GM19099 (cell line): ENCODE measurements at regions not wholly inside any gene's neighbourhood (a gene's known extent, or its start where the extent isn't known, plus 50 kb on each side); places are given as distances from the start of the nearest gene placed in this dataset.

Experiments used
- POLR2A ChIP-seq: IDR thresholded peaks from 3 replicates; pipeline ENCODE4 v1.6.1; 2011; ENCODE audit warnings: low read depth; ENCODE audit not compliant: insufficient read length; ENCODE audit errors: extremely low read depth

DNA sequence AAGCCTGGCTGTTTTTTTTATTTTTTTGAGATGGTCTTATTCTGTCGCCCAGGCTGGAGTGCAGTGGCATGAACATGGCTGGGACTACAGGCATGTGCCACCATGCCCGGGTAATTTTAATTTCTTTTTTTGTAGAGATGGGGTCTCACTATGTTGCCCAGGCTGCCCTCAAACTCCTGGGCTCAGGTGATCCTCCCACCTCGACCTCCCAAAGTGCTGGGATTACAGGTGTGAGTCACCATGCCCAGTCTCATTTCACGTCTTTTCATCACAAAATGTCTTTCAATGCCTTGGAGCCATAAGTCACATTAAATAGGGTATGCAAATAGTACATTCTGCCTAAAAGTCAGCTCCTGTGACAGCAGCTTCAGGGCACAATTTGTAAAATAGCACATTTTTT, 52.8 kb downstream of the SOX2 start:
- TF ChIP-seq POLR2A, result no peak

DNA sequence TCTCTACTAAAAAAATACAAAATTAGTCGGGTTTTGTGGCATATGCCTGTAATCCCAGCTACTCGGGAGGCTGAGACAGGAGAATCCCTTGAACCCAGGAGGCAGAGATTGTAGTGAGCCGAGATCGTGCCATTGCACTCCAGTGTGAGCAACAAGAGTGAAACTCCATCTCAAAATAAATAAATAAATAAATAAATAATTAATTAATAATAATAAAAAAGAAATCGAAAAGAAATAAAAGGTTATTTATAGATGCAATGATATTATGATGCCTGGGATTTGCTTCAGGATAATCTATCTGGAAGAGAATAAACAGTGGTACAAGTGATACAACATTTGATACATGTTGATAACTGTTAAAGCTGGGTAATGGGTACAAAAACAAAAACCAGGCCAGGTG, 58.6 kb downstream of the SOX2 start:
- TF ChIP-seq POLR2A, result no peak

DNA sequence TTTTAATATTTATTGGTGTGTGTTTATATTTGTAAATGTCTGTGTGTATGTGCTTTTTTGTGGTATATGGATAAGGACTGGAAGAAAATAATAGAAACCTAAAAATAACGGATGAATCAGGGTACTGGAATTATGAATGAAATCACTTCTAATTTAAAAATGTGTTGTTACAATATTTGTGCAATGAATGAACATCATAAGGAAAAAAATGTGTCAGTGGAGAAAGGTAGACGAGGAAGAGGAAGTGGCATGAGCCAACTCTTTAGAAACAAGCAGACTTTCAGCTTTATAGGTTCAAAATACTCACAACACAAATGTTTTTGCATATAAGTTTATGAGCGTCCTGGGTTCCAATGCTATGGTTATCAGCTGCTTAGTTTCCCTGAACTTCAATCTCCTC, 59.4 kb downstream of the SOX2 start:
- no peak for TF ChIP-seq POLR2A

DNA sequence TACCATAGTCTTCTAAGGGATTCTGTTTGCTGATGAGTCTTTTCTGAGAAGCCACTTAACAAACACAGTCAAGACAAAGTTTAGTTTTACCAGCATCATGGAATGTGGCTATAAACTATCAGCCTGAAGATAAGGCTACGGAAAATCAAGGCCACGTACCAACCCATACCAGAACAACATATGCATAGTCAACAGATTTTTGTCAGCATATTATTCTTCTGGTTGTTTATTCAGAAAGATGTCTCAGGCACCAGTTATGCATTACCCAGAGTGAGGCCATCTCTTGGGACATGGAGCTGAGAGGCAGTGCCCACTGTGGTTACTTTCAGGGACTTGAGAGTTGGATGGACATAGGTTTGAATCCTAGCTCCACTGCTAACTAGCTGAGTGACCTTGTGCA, 60.4 kb downstream of the SOX2 start:
- TF ChIP-seq POLR2A, result no peak

DNA sequence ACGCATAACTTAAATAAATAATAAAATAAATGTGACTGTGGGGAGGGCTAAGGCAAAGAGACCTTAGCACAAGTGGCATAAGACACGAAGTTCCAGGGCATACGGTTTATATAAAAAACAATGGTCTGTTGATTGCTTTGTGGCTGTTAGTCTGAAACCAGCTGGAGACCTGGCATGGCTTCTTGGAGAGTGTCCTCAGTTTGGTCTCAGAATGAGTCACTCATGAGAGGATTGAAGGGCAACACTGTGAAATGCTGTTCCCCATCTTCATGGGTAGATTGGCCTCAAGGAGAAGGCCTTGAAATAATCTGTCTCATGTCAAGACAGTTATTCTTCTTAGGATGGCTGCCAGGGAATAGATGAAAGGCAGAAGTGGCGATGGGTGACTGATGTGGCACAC, 62.2 kb downstream of the SOX2 start:
- TF ChIP-seq POLR2A, result no peak

DNA sequence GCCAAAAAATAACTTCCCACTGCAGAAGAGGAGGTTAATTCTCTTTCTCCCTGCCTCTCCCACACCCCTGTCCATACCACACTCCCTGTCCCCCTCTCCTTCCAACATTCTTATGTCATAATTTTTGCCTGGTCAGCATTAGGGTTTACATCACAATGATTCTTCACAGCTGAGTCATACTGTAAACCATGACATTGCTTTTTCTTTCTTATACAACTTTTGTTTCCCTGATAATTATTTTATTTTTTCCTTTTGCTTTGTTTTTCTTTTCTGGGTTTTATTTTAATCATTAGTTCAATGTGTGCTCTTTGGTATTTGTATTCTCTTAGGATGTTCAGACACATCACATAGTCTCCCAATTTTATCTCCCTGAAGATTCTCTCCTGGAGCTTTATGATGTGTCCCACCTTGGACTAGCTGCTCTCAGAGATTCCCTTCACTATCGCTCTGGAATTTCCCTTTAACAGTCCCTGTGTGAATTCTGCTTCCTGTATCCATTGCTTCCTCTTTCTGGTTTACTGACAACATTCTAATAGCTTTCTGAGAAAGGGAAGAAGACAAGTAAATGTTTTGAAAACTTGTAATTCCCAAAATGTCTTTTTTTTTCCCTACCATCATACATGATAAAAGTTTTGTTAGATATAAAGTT, 70.7 kb downstream of the SOX2 start:
- TF ChIP-seq POLR2A, result no peak

DNA sequence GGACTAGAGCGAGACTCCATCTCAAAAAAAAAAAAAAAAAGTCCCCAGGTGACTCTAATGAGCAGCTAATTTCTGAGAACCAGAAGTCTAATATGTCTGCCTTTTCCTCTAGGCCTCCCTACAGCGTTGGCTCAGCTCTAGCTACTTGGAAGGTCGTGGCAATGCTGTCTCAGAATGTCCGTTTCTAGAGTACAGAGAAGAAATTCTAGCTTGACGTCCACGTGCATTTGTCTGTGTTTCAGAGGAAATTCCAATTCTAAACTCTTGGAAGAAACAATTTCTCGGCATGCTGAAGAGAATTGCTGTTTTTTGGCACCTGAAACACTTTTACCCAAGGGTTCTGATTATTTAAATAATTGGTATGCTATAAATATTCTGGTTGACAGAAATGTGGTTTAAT, 78.8 kb downstream of the SOX2 start:
- TF ChIP-seq POLR2A, result no peak

DNA sequence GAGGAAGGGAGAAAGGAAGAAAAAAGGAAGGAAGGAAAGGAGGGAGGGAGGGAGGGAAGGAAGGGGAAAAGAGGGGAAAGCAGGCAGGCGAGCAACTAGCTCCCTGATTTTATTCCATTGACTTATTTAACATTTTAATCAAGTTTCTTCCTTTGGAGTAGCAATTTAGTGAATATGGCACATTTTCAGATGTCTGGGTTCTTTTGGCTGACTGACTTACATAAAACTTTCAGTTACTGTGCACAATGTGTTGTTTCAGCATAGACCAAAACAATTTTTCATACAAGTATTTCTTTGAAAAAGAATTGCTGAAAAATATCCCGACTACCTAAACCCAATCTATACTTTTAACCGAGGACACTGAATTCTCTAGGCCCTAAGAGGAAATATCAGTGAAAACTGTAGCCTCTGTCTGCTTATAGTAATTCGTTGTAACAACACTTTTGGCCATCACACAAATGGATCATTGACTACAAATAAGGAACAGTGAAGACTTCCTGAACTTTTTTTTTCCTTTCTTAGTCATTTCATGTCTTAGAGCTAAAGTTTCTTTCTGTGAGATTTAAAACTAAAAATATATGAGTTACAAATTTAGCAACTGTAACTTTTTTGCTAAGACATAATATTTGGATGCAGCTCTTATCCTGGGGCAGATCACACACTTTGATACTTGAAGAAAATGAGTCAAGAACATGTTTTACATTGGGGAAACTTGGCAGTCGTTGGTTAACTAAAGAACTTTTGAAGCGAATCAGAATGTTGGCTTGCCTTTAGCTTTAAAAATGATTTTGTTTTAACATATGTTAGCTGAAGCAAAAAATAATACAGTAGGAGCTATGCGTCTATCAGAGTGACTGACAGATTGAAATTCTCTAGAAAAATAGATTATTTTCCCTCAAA, 79.6 kb downstream of the SOX2 start:
- no peak for TF ChIP-seq POLR2A

DNA sequence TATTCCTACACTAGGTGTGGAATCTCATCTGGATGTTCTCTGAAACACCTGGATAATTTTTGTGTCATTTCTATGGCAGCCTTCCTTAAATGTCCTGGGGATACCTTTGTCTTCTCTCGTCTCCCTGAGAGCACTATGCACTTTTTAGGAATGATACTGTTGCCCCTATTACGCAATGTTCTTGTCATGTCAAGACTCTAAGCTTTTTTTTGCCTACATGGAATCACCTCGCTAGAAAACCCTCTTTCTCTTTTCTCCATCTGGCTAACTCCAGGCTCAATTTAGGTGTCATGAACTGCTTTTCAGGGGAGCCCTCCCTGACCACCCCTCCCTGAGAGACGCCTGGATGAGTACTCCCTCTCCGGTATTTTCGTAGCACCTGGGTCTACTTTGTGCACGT, 81.3 kb downstream of the SOX2 start:
- no peak for TF ChIP-seq POLR2A

DNA sequence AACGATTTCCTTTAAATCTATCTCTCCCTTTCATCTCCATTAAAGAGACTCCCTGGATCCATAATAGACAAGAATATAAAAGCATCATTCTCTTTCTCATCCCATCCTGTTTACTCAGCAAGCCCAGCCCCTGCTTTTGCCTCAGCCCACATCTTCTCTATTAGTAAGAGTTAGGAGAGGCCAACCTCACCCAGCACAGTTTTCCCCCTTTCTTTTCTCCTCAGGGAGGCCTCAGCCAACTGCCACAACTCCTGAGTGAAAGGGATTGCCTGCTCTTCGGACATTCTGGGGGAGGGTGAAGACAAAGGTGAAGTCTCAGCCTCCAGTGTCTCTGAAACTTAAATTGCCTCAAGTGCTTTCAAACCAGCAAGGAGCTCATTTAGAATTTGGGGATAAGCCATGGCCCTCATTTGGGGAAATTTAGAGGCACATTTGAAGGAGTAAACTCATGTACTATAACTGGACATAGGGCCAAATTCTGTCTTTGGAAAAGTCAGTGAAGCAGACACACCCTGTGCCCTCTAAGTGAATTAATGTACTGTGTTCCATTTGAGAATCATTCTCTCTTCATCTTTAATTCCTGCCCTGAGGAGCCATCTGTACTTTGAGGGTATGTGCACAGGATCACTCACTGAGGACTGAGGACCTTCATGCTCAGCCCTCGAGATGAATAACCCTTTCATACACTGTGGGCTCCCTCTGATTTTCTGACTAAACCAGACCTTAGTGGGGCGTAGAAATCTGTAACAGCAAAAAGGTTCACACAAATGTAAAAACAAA, 82.5 kb downstream of the SOX2 start:
- no peak for TF ChIP-seq POLR2A

DNA sequence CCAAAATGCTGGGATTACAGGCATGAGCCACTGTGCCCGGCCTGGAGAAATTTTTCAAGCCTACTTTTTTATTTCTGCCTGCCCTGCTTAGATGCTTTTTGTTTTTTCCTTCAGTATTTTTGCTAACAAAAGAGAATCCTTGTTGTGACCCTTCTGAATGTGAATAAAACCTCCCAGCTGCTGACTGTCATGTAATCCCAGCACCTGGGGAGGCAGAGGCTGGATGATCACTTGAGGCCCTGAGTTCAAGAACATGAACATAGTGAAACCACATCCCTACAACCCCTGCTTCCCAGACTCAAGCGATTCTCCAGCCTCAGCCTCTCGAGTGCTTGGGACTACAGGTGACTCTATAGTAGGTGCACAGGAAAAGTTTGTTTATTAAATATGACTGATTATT, 84.9 kb downstream of the SOX2 start:
- no peak for TF ChIP-seq POLR2A

DNA sequence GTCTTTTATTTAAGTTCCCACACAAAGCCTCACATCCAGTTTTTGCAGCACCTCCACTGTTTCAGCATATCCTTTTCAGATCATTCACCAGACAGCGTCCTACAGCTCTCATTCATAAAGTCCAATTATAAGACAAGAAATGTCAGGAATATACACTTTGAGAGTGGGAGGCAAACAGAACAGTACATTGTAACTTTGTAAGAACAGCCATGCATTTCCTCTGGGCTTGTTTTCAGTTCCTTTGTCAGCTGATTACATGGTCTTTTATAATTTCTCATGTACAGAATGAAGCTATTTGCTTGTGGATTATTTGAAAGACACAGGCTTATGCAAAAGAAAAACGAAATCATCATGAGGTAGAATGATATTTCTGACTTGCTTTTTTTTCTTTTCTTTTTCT, 85.7 kb downstream of the SOX2 start:
- no peak for TF ChIP-seq POLR2A

DNA sequence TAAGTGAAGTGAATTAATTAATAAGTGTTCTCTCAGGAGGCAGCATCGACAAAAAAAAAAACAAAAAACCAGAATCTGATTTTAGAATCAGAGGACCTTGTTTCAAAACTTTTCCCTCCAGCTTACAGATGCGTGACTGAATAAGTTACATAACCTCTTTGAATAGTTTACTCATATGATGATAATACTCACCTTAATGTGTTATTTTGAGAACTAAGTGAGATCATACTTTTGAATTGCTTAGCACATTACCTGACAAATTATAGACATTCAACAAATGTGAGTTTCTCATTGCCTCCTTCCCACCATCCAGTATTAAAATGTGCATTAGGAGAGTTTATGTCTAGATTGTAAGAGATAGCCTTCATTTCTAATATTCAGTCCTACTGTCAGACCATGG, 94.0 kb downstream of the SOX2 start:
- TF ChIP-seq POLR2A, result no peak

DNA sequence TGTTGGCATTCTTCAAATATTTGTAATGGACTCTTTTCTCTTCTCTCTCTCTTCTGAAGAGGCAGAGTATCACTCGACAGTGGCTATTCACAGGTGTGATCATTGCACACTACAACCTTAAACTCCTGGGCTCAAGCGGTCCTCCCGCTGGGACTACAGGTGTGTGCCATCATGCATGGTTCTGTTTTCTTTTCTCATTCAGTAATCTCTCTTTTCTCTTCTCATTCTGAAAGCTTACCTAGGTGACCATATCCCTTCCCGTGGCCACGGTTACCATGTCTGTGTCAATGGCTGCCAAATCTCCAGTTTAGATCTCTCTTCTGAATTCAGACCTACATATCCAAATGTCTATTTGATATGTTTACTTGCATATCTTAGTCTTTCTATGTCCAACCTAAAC, 96.3 kb downstream of the SOX2 start:
- TF ChIP-seq POLR2A, result no peak

DNA sequence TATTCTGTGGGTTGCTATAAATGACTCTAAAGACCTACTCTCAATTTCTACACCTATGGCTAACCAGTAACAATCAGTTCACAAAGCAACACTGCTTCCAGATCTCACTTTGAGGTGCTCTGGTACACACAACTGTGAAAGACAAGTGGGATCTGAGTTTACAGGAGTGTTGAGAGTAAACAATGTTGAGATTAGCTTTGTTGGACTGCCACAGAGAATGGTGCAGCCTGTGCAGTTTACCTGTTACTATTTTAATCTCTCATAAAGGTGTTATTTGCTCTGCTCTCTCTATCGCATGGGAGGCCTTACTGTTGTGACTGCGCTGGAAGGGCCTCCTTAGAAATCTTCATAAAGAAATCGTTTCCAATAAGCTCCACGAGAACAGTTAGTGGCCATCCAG, 112.0 kb downstream of the SOX2 start:
- TF ChIP-seq POLR2A, result no peak

DNA sequence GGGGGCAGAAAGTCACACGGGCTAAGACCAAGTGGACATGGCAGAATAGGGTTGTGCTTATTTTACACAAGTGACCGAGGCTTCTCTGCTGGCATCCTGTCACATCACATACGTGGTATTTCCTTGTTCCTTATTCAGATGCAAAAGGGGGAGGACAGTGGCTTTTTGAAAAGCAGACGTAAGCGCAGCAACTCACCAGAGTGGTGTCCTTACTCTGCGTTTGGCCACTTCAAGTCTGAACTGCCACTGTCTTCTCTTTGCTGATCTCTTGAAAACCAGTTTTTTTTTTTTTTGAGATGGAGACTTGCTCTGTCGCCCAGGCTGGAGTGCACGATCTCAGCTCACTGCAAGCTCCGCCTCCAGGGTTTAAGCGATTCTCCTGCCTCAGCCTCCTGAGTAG, 113.2 kb downstream of the SOX2 start:
- TF ChIP-seq POLR2A, result no peak
